GM12873 (cell line): ENCODE measurements at regions not wholly inside any gene's neighbourhood (a gene's known extent, or its start where the extent isn't known, plus 50 kb on each side); places are given as distances from the start of the nearest gene placed in this dataset.

ENCODE experiments used
- CTCF ChIP-seq: IDR thresholded peaks from 2 replicates; pipeline ENCODE4 v1.5.1; 2012; ENCODE audit warnings: low read depth, mild to moderate bottlenecking, moderate library complexity, low read length, control low read depth; ENCODE audit not compliant: insufficient read depth; ENCODE audit errors: missing control alignments

DNA sequence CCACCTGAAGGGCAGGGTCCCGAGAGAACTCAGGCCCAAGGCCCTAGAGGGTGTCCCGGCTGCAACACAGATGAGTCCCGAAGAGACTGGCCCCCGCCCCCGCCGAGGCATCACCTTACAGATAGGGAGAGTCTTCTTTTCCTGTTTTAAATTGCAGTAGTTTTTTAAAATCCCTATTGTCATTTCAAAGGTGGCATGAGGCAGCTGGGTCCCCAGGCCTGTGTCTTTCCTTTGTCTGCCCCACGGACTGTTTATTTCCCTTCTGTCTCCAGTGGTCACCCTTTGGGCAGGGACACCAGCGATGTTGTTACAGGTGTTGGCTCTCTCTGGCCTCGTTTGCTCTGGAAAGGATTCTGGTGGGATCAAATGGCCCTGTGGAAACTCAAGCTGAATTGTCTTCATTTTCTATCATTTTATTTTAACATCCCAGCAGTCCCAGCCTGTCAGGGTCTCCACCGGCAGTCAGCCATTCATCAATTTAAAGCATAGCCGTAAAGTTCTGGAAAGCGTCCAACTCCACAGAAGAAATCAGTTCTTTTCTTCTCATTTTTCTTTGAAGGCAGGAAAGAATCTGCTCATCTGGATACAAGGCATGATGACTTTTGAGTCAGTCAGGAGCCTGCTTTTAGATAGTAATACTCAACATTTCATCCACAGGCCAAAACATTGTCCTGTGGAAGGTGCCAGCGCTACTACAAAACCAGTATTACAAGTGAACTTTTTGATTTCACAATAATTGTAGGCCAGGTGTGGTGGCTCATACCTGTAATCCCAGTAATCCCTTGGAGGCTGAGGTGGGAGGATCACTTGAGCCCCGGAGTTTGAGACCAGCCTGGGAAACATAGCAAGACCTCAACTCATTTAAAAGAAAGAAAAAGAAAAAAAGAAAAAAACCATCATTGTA, 96.2 kb downstream of the HES1 start:
- TF ChIP-seq CTCF = no peak

DNA sequence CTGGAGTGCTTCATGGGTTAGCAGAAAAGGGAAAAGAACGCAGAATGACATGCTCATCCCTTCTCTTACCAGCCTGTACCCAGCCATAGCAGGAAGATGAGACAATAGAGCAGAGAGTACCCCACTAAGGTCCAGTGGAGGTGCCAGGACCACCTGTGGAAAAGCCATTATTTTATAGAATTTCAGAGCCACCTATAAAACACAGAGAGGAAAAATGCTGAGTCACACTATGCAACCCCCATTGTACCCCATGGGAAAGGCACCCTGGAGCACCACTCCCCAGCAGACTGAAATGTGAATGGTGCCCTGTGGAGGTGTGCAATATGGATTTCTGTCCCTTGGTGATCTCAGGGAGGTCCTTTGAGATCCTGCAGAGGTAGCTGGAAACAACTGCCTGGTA, 97.2 kb downstream of the HES1 start:
- no peak for TF ChIP-seq CTCF

DNA sequence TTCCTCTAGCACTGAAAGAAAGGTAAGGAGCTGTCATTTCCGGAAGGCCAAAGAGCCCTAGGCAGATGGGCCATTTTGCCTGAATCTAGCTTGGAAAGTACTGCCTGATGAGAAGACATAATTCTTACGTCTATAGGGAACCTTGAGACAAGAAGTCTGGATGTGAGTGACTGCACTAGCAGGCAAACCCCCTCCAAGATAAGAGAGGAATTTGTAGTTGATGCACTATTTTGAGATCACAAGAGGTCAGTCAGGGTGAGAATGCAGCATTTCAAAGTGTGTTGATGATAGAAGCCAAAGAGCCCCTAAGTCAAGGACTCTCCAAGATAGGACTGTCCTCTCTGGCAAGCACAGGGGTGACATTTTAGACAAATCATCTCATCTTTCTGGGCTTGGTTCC, 99.2 kb downstream of the HES1 start:
- no peak for TF ChIP-seq CTCF

- no peak for TF ChIP-seq CTCF
Measured at GRCh38 chr3:194237110-194237509, 101.2 kb downstream of the HES1 start.

DNA sequence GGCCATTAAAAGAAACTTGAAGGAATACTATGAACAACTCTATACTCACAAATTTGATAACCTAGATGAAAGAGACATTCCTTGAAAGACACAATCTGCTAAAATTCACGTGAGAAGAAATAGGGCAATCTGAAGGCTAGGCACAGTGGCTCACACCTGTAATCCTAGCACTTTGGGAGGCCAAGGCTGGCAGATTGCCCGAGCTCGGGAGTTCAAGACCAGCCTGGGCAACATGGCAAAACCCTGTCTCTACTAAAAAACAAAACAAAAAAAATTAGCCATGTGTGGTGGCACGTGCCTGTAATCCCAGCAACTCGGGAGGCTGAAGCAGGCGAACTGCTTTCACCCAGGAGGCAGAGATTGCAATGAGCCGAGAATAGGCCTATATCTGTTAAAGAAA, 104.8 kb downstream of the HES1 start:
- TF ChIP-seq CTCF = no peak

GRCh38 chr3:194243172-194243837, 107.4 kb downstream of the HES1 start:
- no peak for TF ChIP-seq CTCF

GRCh38 chr3:194244167-194244566, 107.0 kb downstream of the CPN2 start:
- TF ChIP-seq CTCF = no peak
